GM04503 (cell line): ENCODE measurements at regions not wholly inside any gene's neighbourhood (a gene's known extent, or its start where the extent isn't known, plus 50 kb on each side); places are given as distances from the start of the nearest gene placed in this dataset.

ENCODE experiments used
- DNase-seq: peaks from one replicate; pipeline ENCODE4 v3.0.0-alpha.2; 2012; ENCODE audit warnings: low read depth

- no peak for DNase-seq
Measured at GRCh38 chr6:156190270-156190669, 586.9 kb upstream of the ARID1B start.

GRCh38 chr6:156189714-156190113, 587.5 kb upstream of the ARID1B start:
- DNase-seq: no peak

GRCh38 chr6:156189195-156189594, 588.0 kb upstream of the ARID1B start:
- DNase-seq: no peak

- DNase-seq: no peak
Measured at GRCh38 chr6:156185113-156185512, 592.1 kb upstream of the ARID1B start.

GRCh38 chr6:156183678-156184077, 593.5 kb upstream of the ARID1B start:
- no peak for DNase-seq

GRCh38 chr6:156182356-156182755, 594.8 kb upstream of the ARID1B start:
- DNase-seq: no peak

GRCh38 chr6:156181506-156181905, 595.7 kb upstream of the ARID1B start:
- DNase-seq: no peak

- DNase-seq: no peak
Measured at GRCh38 chr6:156175971-156176421, 601.2 kb upstream of the ARID1B start.

GRCh38 chr6:156175433-156175832, 601.7 kb upstream of the ARID1B start:
- DNase-seq: no peak

GRCh38 chr6:156174031-156174890, 602.9 kb upstream of the ARID1B start:
- DNase-seq: no peak

GRCh38 chr6:156169371-156169770, 607.8 kb upstream of the ARID1B start:
- no peak for DNase-seq

- DNase-seq: no peak
Measured at GRCh38 chr6:156167625-156168071, 609.5 kb upstream of the ARID1B start.

- DNase-seq: no peak
Measured at GRCh38 chr6:156167016-156167624, 610.1 kb upstream of the ARID1B start.

GRCh38 chr6:156166093-156166492, 611.1 kb upstream of the ARID1B start:
- no peak for DNase-seq

- no peak for DNase-seq
Measured at GRCh38 chr6:156164701-156165452, 612.3 kb upstream of the ARID1B start.

GRCh38 chr6:156163311-156163710, 613.9 kb upstream of the ARID1B start:
- no peak for DNase-seq

- no peak for DNase-seq
Measured at GRCh38 chr6:156161471-156161870, 615.7 kb upstream of the ARID1B start.

- no peak for DNase-seq
Measured at GRCh38 chr6:156160795-156161165, 616.4 kb upstream of the ARID1B start.

- no peak for DNase-seq
Measured at GRCh38 chr6:156160007-156160794, 617.0 kb upstream of the ARID1B start.

GRCh38 chr6:156154896-156155295, 622.3 kb upstream of the ARID1B start:
- DNase-seq: no peak

- no peak for DNase-seq
Measured at GRCh38 chr6:156150391-156150790, 626.8 kb upstream of the ARID1B start.

GRCh38 chr6:156146891-156147290, 630.3 kb upstream of the ARID1B start:
- no peak for DNase-seq
